K562 (cell line): ENCODE measurements at regions not wholly inside any gene's neighbourhood (a gene's known extent, or its start where the extent isn't known, plus 50 kb on each side); places are given as distances from the start of the nearest gene placed in this dataset.
A peak's percentile ranks its signal among the peaks of the same experiment; 100 is the strongest.

Source experiments
- ATAC-seq: fragments of 200-7000 bp; cut with Tn5 transposase; 3 replicates; pipeline ENCODE4 v1.9.1; 2020; ENCODE audit warnings: moderate library complexity
- BruUV-seq: library from RNA; stranded (reverse); fragments of 400-500 nt; replicated peaks from 2 replicates; lab custom pipeline; 2021; lab: Mats Ljungman, UMichigan
- CTCF ChIA-PET: fragments of 300-600 bp; formaldehyde crosslinking; extraction: SDS; loops from one replicate; lab custom pipeline; 2021; ENCODE audit warnings: low intra/inter-chr PET ratio; lab: Yijun Ruan, JAX
- POLR2A ChIA-PET: fragments of 300-600, 350-650 bp; sonication (Branson Sonifier 250); formaldehyde crosslinking; extraction: SDS; loops from one replicate; lab custom pipeline; 2021; ENCODE audit warnings: antibody characterized with exemption, inconsistent platforms; lab: Yijun Ruan, JAX
- DNase-seq, 4 experiments: peaks; one replicate each; pipeline versions ENCODE4 v3.0.0 to v3.0.0-alpha.2; 2011 to 2018; ENCODE audit warnings: low spot score in 3 of 4, mixed read lengths in 3 of 4; ENCODE audit errors: extremely low read depth in 1 of 4
- FAIRE-seq: peaks from 2 replicates; lab custom pipeline; 2011; peaks lifted over from hg19 to GRCh38; lab: Jason Lieb, UNC
- H2AFZ ChIP-seq: 2 replicates; pipeline ENCODE4 v1.6.0; 2011; ENCODE audit warnings: low read depth, low read length, control low read depth, inconsistent platforms
- H3K27ac ChIP-seq: fragments of 200-600 bp; 3 replicates; pipeline ENCODE4 v1.8.0; 2011; ENCODE audit warnings: low read depth, mild to moderate bottlenecking, control low read depth, inconsistent platforms, low read length, moderate library complexity, mixed read lengths; ENCODE audit errors: extremely low read depth
- H3K27me3 ChIP-seq, 2 experiments: fragments of 300-600 bp in 1 of 2; 2 replicates in 1 of 2; 3 replicates in 1 of 2; pipeline versions ENCODE4 v1.6.0 to v1.8.0; 2011; ENCODE audit warnings: inconsistent platforms in 2 of 2, low read length in 2 of 2, mild to moderate bottlenecking in 1 of 2, mixed read lengths in 1 of 2, moderate library complexity in 1 of 2; ENCODE audit not compliant: control insufficient read depth in 2 of 2, insufficient read depth in 2 of 2
- H3K36me3 ChIP-seq: fragments of 300-600 bp; 3 replicates; pipeline ENCODE4 v1.8.0; 2011; ENCODE audit warnings: mild to moderate bottlenecking, low read length, inconsistent platforms; ENCODE audit not compliant: control insufficient read depth, insufficient read depth
- H3K4me1 ChIP-seq, 2 experiments: fragments of 200-600 bp in 1 of 2; replicated peaks in 1 of 2; 2 replicates in 1 of 2; 3 replicates in 1 of 2; pipeline versions ENCODE4 v1.5.1 to v1.8.0; 2011; ENCODE audit warnings: inconsistent platforms in 2 of 2, low read length in 2 of 2, mild to moderate bottlenecking in 1 of 2, mixed read lengths in 1 of 2, moderate library complexity in 1 of 2; ENCODE audit not compliant: control insufficient read depth in 2 of 2, insufficient read depth in 2 of 2
- H3K4me2 ChIP-seq: 2 replicates; pipeline ENCODE4 v1.6.1; 2011; ENCODE audit warnings: low read length, control low read depth, inconsistent platforms, mixed read lengths; ENCODE audit not compliant: insufficient read depth
- H3K4me3 ChIP-seq: fragments of 200-600 bp; sonication (generic), shearing (Covaris generic); 2 replicates; pipeline ENCODE4 v1.5.1; 2016; ENCODE audit warnings: control low read depth, inconsistent platforms
- H3K79me2 ChIP-seq: fragments of 200-600 bp; 3 replicates; pipeline ENCODE4 v1.8.0; 2011; ENCODE audit warnings: low read length, inconsistent platforms; ENCODE audit not compliant: control insufficient read depth, insufficient read depth
- H3K9ac ChIP-seq, 2 experiments: 2 replicates each; pipeline versions ENCODE4 v1.6.0 to v1.6.1; 2011; ENCODE audit warnings: low read depth in 2 of 2, low read length in 2 of 2, control low read depth in 1 of 2, inconsistent platforms in 1 of 2, mild to moderate bottlenecking in 1 of 2, mixed read lengths in 1 of 2; ENCODE audit not compliant: insufficient read depth in 1 of 2
- H3K9me1 ChIP-seq: one replicate; pipeline ENCODE4 v1.6.0; 2011; ENCODE audit warnings: inconsistent platforms, mild to moderate bottlenecking, low read length, moderate library complexity; ENCODE audit not compliant: control insufficient read depth, insufficient read depth
- H3K9me3 ChIP-seq: replicated peaks from 2 replicates; pipeline ENCODE4 v1.5.1; 2011; ENCODE audit warnings: low read depth, low read length, inconsistent platforms; ENCODE audit not compliant: control insufficient read depth, insufficient read depth
- H4K20me1 ChIP-seq: replicated peaks from 2 replicates; pipeline ENCODE4 v1.6.1; 2011; ENCODE audit warnings: low read length, inconsistent platforms, mixed read lengths; ENCODE audit not compliant: control insufficient read depth, insufficient read depth
- ATF3 ChIP-seq, 2 experiments: fragments of 450-650 bp in 1 of 2; sonication (generic) in 1 of 2; formaldehyde crosslinking in 1 of 2; IDR thresholded peaks in 1 of 2; conservative IDR thresholded peaks in 1 of 2; 2 replicates each; pipeline versions ENCODE4 v1.6.1 to v1.8.1; 2016 to 2023; ENCODE audit warnings: mild to moderate bottlenecking in 2 of 2, moderate library complexity in 2 of 2, inconsistent platforms in 1 of 2, missing genetic modification reagents in 1 of 2
- FOSL1 ChIP-seq: fragments of 200-800 bp; sonication (Bioruptor generic); conservative IDR thresholded peaks from 2 replicates; pipeline ENCODE4 v1.6.1; 2016; ENCODE audit warnings: missing genetic modification characterization, missing compliant biosample characterization
- GTF3C2 ChIP-seq: IDR thresholded peaks from 3 replicates; pipeline ENCODE4 v1.6.1; 2011; ENCODE audit warnings: borderline replicate concordance, mild to moderate bottlenecking, moderate library complexity; ENCODE audit not compliant: insufficient read length; ENCODE audit errors: extremely low read depth
- WGBS: fragments of 100-300 bp; shearing (Covaris generic); methylation state at CpG from one replicate; pipeline ENCODE4 v1.1.6; 2016; ENCODE audit warnings: low coverage, mixed read lengths; ENCODE audit not compliant: insufficient coverage; ENCODE audit errors: missing lambda C conversion rate; 5-methylcytosine and 5-hydroxymethylcytosine counted together
- in situ Hi-C: fragments of 300-500 bp; cut with MboI; formaldehyde crosslinking; loops from 4 replicates; pipeline ENCODE4 v1.15.0; 2018; ENCODE audit warnings: inconsistent platforms, mixed read lengths
- intact Hi-C: fragments of 100-400 bp; cut with micrococcal nuclease; formaldehyde crosslinking; loops from 2 replicates; pipeline ENCODE4 v1.14.2; 2022

- FAIRE-seq (no peak), ATAC-seq (no peak), DNase-seq (no peak)
- Histone ChIP-seq H3K79me2 (no peaks in the 10 kb centered on the region), H3K36me3 (no peaks in the 10 kb centered on the region), H2AFZ (no peak overlapping the region), H3K4me3 (no peak overlapping the region), H3K4me1 (no peaks in the 10 kb centered on the region), H3K9me1 (no peaks in the 10 kb centered on the region), H3K27me3 (peaks cover 0 to 5% of the 10 kb centered on the region in 2 experiments; a peak in 2 of 5 replicates), H3K9ac (no peak overlapping the region), H3K9me3 (no peaks in the 10 kb centered on the region), H3K4me2 (no peak overlapping the region), H3K27ac (no peak overlapping the region), H4K20me1 (no peaks in the 10 kb centered on the region)
- TF ChIP-seq ATF3 (IDR thresholded peaks at IDR 0.05), result 0 out of 2 replicates have a peak, but pooled peaks have one; percentile 9
- no peak for TF ChIP-seq ATF3 (CRISPR knock-in tag; conservative IDR thresholded peaks at IDR 0.05)
- no peak for TF ChIP-seq GTF3C2
- TF ChIP-seq FOSL1 (tag), result peak; percentile 36; the same call in 1 of the 2 replicates
- ChIA-PET CTCF (no interaction called here), POLR2A (interaction anchor here (0.6 to 1.2 kb wide), 3 partner anchors 8 to 60 kb away, joined by 3 read pairs; no protein-coding TSS in a partner anchor)
- no TSS peak for BruUV-seq
- in situ Hi-C loops, result no loop called here
- 2% methylated on average over 3 of the region's 3 CpGs for WGBS
- intact Hi-C loops, result no loop called here
Measured at GRCh38 chr1:55402142-55402541, 187.0 kb upstream of the USP24 start.
